Suprapubic skin (tissue), 4 donors: ENCODE measurements at regions not wholly inside any gene's neighbourhood (a gene's known extent, or its start where the extent isn't known, plus 50 kb on each side); places are given as distances from the start of the nearest gene placed in this dataset.
"Not testable (repeated sequence)": the region's sequence is repeated elsewhere in the genome, so short reads cannot be mapped to it uniquely, and the experiment has no call there.

Source experiments
- DNase-seq, 2 donors: peaks; one replicate each; pipeline ENCODE4 v3.0.0-alpha.2; 2019; ENCODE audit warnings: low spot score in 2 of 2
- H3K27ac ChIP-seq: fragments of 200-600 bp; sonication (generic); one replicate; pipeline ENCODE4 v1.5.1; 2019
- H3K27me3 ChIP-seq: fragments of 200-600 bp; sonication (generic); one replicate; pipeline ENCODE4 v1.5.1; 2019
- H3K36me3 ChIP-seq: fragments of 200-600 bp; sonication (generic); one replicate; pipeline ENCODE4 v1.5.1; 2019
- H3K4me1 ChIP-seq: fragments of 200-600 bp; sonication (generic); one replicate; pipeline ENCODE4 v1.5.1; 2019
- H3K4me3 ChIP-seq: fragments of 200-600 bp; sonication (generic); one replicate; pipeline ENCODE4 v1.5.1; 2019; ENCODE audit warnings: mild to moderate bottlenecking
- H3K9me3 ChIP-seq: fragments of 200-600 bp; sonication (generic); one replicate; pipeline ENCODE4 v1.5.1; 2019
- CTCF ChIP-seq, 2 donors: fragments of 200-600 bp in 1 of 2; fragments of 450-650 bp in 1 of 2; sonication (generic) in 1 of 2; IDR thresholded peaks; one replicate each; pipeline ENCODE4 v1.5.1; 2016 to 2019; ENCODE audit warnings: antibody characterized with exemption in 2 of 2, mild to moderate bottlenecking in 1 of 2, moderate library complexity in 1 of 2
- EP300 ChIP-seq: sonication (generic); formaldehyde crosslinking; IDR thresholded peaks from one replicate; pipeline ENCODE4 v1.6.1; 2017; ENCODE audit warnings: antibody characterized with exemption
- POLR2A ChIP-seq, 2 donors: fragments of 450-650 bp; IDR thresholded peaks; one replicate each; pipeline ENCODE4 v1.6.1; 2017; ENCODE audit warnings: antibody characterized with exemption in 2 of 2, mild to moderate bottlenecking in 2 of 2, moderate library complexity in 2 of 2
- POLR2AphosphoS5 ChIP-seq, 3 donors: sonication (generic); formaldehyde crosslinking; IDR thresholded peaks; one replicate each; pipeline ENCODE4 v1.6.1; 2017; ENCODE audit warnings: antibody characterized with exemption in 3 of 3
- WGBS: methylation state at CpG from one replicate; pipeline ENCODE4 v1.1.5; 2018; 5-methylcytosine and 5-hydroxymethylcytosine counted together

GRCh38 chr11:106161775-106162634 lies 84.5 kb downstream of the AASDHPPT start:
- 58% methylated on average over 3 of the region's 3 CpGs for WGBS
- Histone ChIP-seq H3K27ac (no peak overlapping the region), H3K4me3 (no peak overlapping the region), H3K36me3 (no peaks in the 10 kb centered on the region), H3K4me1 (no peaks in the 10 kb centered on the region), H3K9me3 (peaks cover 10% of the 10 kb centered on the region), H3K27me3 (no peaks in the 10 kb centered on the region)
- DNase-seq: no peak
- no peak for TF ChIP-seq POLR2A (IDR thresholded peaks at IDR 0.05)
- no peak for TF ChIP-seq CTCF (IDR thresholded peaks at IDR 0.05)
- TF ChIP-seq EP300: no peak
- no peak for TF ChIP-seq POLR2AphosphoS5 (IDR thresholded peaks at IDR 0.05)

GRCh38 chr11:106167085-106167484 lies 89.6 kb downstream of the AASDHPPT start:
- Histone ChIP-seq H3K27me3 (no peaks in the 10 kb centered on the region), H3K9me3 (peaks cover 17% of the 10 kb centered on the region), H3K36me3 (no peaks in the 10 kb centered on the region), H3K4me3 (no peak overlapping the region), H3K27ac (no peak overlapping the region), H3K4me1 (peaks cover under 1% of the 10 kb centered on the region)
- TF ChIP-seq POLR2AphosphoS5 (IDR thresholded peaks at IDR 0.05): no peak
- TF ChIP-seq POLR2A (IDR thresholded peaks at IDR 0.05): no peak
- no peak for TF ChIP-seq EP300
- no peak for TF ChIP-seq CTCF (IDR thresholded peaks at IDR 0.05)
- no peak for DNase-seq

GRCh38 chr11:106172386-106172991 lies 95.0 kb downstream of the AASDHPPT start:
- Histone ChIP-seq H3K4me1 (peaks cover 11% of the 10 kb centered on the region), H3K4me3 (no peak overlapping the region), H3K27ac (no peak overlapping the region), H3K9me3 (peaks cover 5% of the 10 kb centered on the region), H3K27me3 (no peaks in the 10 kb centered on the region), H3K36me3 (no peaks in the 10 kb centered on the region)
- TF ChIP-seq POLR2AphosphoS5 (IDR thresholded peaks at IDR 0.05) (no peak), POLR2A (IDR thresholded peaks at IDR 0.05) (no peak), EP300 (no peak), CTCF (IDR thresholded peaks at IDR 0.05) (no peak)
- WGBS: 29% methylated on average over 4 of the region's 4 CpGs
- DNase-seq: no peak

- 57% methylated on average over 2 of the region's 2 CpGs for WGBS
- Histone ChIP-seq H3K36me3 (no peaks in the 10 kb centered on the region), H3K9me3 (no peaks in the 10 kb centered on the region), H3K27me3 (no peaks in the 10 kb centered on the region), H3K27ac (no peak overlapping the region), H3K4me3 (no peak overlapping the region), H3K4me1 (peaks cover 11% of the 10 kb centered on the region)
- no peak for DNase-seq
- no peak for TF ChIP-seq EP300
- TF ChIP-seq CTCF (IDR thresholded peaks at IDR 0.05): no peak
- TF ChIP-seq POLR2A (IDR thresholded peaks at IDR 0.05): no peak
- TF ChIP-seq POLR2AphosphoS5 (IDR thresholded peaks at IDR 0.05): no peak
Measured at GRCh38 chr11:106173291-106173690, 95.8 kb downstream of the AASDHPPT start.

- Histone ChIP-seq H3K4me1 (peaks cover 11% of the 10 kb centered on the region), H3K27ac (peak overlapping the region; percentile 18)
- not testable (repeated sequence) for H3K4me3 ChIP-seq, H3K9me3 ChIP-seq, H3K36me3 ChIP-seq, DNase-seq, H3K27me3 ChIP-seq
- 37% methylated on average over 4 of the region's 4 CpGs for WGBS
Measured at GRCh38 chr11:106174003-106174402, 96.5 kb downstream of the AASDHPPT start.
